ENCODE measurements at regions not wholly inside any gene's neighbourhood (a gene's known extent, or its start where the extent isn't known, plus 50 kb on each side); places are given as distances from the start of the nearest gene placed in this dataset.

GRCh38 chr15:35783203-35783602 lies 237.2 kb upstream of the DPH6 start:
- no peak for ATAC-seq

GRCh38 chr15:35784745-35785144 lies 238.8 kb upstream of the DPH6 start:
- ATAC-seq = no peak

GRCh38 chr15:35810007-35810406 lies 264.0 kb upstream of the DPH6 start:
- no peak for ATAC-seq

- ATAC-seq = no peak
Measured at GRCh38 chr15:35813573-35813972, 267.6 kb upstream of the DPH6 start.

- no peak for ATAC-seq
Measured at GRCh38 chr15:35818846-35819245, 272.9 kb upstream of the DPH6 start.

- no peak for ATAC-seq
Measured at GRCh38 chr15:35822153-35822552, 276.2 kb upstream of the DPH6 start.

- no peak for ATAC-seq
Measured at GRCh38 chr15:35827141-35827540, 281.2 kb upstream of the DPH6 start.

GRCh38 chr15:35827911-35828310 lies 281.9 kb upstream of the DPH6 start:
- ATAC-seq = no peak

GRCh38 chr15:35833581-35833980 lies 287.6 kb upstream of the DPH6 start:
- ATAC-seq = no peak

- no peak for ATAC-seq
Measured at GRCh38 chr15:35834216-35834830, 288.4 kb upstream of the DPH6 start.

- ATAC-seq = no peak
Measured at GRCh38 chr15:35834866-35835265, 288.9 kb upstream of the DPH6 start.

GRCh38 chr15:35838424-35839111 lies 292.6 kb upstream of the DPH6 start:
- no peak for ATAC-seq

- no peak for ATAC-seq
Measured at GRCh38 chr15:35842631-35843030, 296.7 kb upstream of the DPH6 start.

GRCh38 chr15:35843498-35843897 lies 297.5 kb upstream of the DPH6 start:
- ATAC-seq = no peak

GRCh38 chr15:35850284-35850683 lies 304.3 kb upstream of the DPH6 start:
- ATAC-seq = no peak

GRCh38 chr15:35851491-35851890 lies 305.5 kb upstream of the DPH6 start:
- ATAC-seq = no peak

- ATAC-seq = no peak
Measured at GRCh38 chr15:35852818-35853624, 307.1 kb upstream of the DPH6 start.

GRCh38 chr15:35854316-35854715 lies 308.4 kb upstream of the DPH6 start:
- ATAC-seq = no peak

- ATAC-seq = no peak
Measured at GRCh38 chr15:35857567-35858226, 311.7 kb upstream of the DPH6 start.

GRCh38 chr15:35858707-35859106 lies 312.7 kb upstream of the DPH6 start:
- ATAC-seq = no peak

- ATAC-seq = no peak
Measured at GRCh38 chr15:35863655-35864054, 317.7 kb upstream of the DPH6 start.

- no peak for ATAC-seq
Measured at GRCh38 chr15:35867356-35867755, 321.4 kb upstream of the DPH6 start.

GRCh38 chr15:35871282-35871681 lies 325.3 kb upstream of the DPH6 start:
- no peak for ATAC-seq

Data from activated CD4-positive, CD25-positive, alpha-beta regulatory T cell treated with anti-CD3 and anti-CD28 coated beads, Interleukin-2, amount 50 U/mL, for 24 hours (primary cell).